OCI-LY7 (cell line): ENCODE measurements at regions not wholly inside any gene's neighbourhood (a gene's known extent, or its start where the extent isn't known, plus 50 kb on each side); places are given as distances from the start of the nearest gene placed in this dataset.

Experiments
- BruUV-seq: library from RNA; stranded (reverse); fragments of 400-500 nt; replicated peaks from 2 replicates; lab custom pipeline; 2021; lab: Mats Ljungman, UMichigan
- CTCF ChIA-PET: fragments of 300-600 bp; sonication (Branson Sonifier 250); formaldehyde crosslinking; loops from one replicate; lab custom pipeline; 2022; ENCODE audit warnings: antibody characterized with exemption; ENCODE audit not compliant: unreplicated experiment; lab: Charles Lee
- POLR2A ChIA-PET: fragments of 300-600 bp; sonication (Branson Sonifier 250); formaldehyde crosslinking; loops from one replicate; lab custom pipeline; 2022; ENCODE audit warnings: antibody characterized with exemption; lab: Charles Lee
- DNase-seq: peaks from one replicate; pipeline ENCODE4 v3.0.0-alpha.2; 2015; ENCODE audit warnings: low spot score
- H2AFZ ChIP-seq: fragments of 200-600 bp; sonication (generic), shearing (Covaris generic); 2 replicates; pipeline ENCODE4 v1.6.1; 2014; ENCODE audit warnings: mild to moderate bottlenecking, antibody characterized with exemption, low read length, moderate library complexity
- H3K27ac ChIP-seq: fragments of 200-600 bp; sonication (generic); 2 replicates; pipeline ENCODE4 v1.5.1; 2014; ENCODE audit warnings: mixed run types, low read depth, mild to moderate bottlenecking, moderate library complexity, low read length, inconsistent platforms; ENCODE audit not compliant: poor library complexity, severe bottlenecking
- H3K36me3 ChIP-seq: fragments of 200-600 bp; sonication (generic); 2 replicates; pipeline ENCODE4 v1.6.1; 2014; ENCODE audit warnings: mild to moderate bottlenecking, antibody characterized with exemption, low read length, moderate library complexity, mixed read lengths; ENCODE audit not compliant: insufficient read depth
- H3K4me1 ChIP-seq: fragments of 200-600 bp; sonication (generic); 2 replicates; pipeline ENCODE4 v1.5.1; 2014; ENCODE audit warnings: mild to moderate bottlenecking, low read length; ENCODE audit not compliant: insufficient read depth, poor library complexity, severe bottlenecking
- H3K4me2 ChIP-seq: fragments of 200-600 bp; sonication (generic); 2 replicates; pipeline ENCODE4 v1.6.1; 2014; ENCODE audit warnings: mild to moderate bottlenecking, low read length
- H3K4me3 ChIP-seq: fragments of 200-600 bp; sonication (generic); 2 replicates; pipeline ENCODE4 v1.5.1; 2014; ENCODE audit warnings: mild to moderate bottlenecking, low read depth, low read length; ENCODE audit not compliant: poor library complexity, severe bottlenecking
- H3K79me2 ChIP-seq: fragments of 200-600 bp; sonication (generic); 2 replicates; pipeline ENCODE4 v1.6.1; 2016; ENCODE audit warnings: low read depth, mild to moderate bottlenecking, low read length, moderate library complexity, mixed read lengths; ENCODE audit not compliant: insufficient read depth
- H3K9me2 ChIP-seq: fragments of 200-600 bp; sonication (generic); 2 replicates; pipeline ENCODE4 v1.6.1; 2016; ENCODE audit warnings: mild to moderate bottlenecking, low read length, mixed read lengths; ENCODE audit not compliant: insufficient read depth
- H3K9me3 ChIP-seq: fragments of 200-600 bp; sonication (generic); 2 replicates; pipeline ENCODE4 v1.6.1; 2014; ENCODE audit warnings: mild to moderate bottlenecking, mixed run types, low read length, mixed read lengths
- H4K20me1 ChIP-seq: fragments of 200-600 bp; sonication (generic); 2 replicates; pipeline ENCODE4 v1.6.1; 2014; ENCODE audit warnings: mild to moderate bottlenecking, antibody characterized with exemption, low read length, moderate library complexity, mixed read lengths; ENCODE audit not compliant: insufficient read depth
- CTCF ChIP-seq: fragments of 200-600 bp; sonication (generic); conservative IDR thresholded peaks from 2 replicates; pipeline ENCODE4 v1.5.1; 2014; ENCODE audit warnings: mild to moderate bottlenecking, antibody characterized with exemption, low read length, moderate library complexity, mixed read lengths
- EZH2phosphoT487 ChIP-seq: fragments of 200-600 bp; sonication (generic); IDR thresholded peaks from 2 replicates; pipeline ENCODE4 v1.6.1; 2018; ENCODE audit warnings: low read depth, borderline replicate concordance, mild to moderate bottlenecking, mixed run types, antibody characterized with exemption, low read length, moderate library complexity, mixed read lengths
- intact Hi-C: fragments of 100-400 bp; cut with micrococcal nuclease; formaldehyde crosslinking; loops from one replicate; pipeline ENCODE4 v1.10.0; 2022; ENCODE audit not compliant: unreplicated experiment

GRCh38 chr19:28828276-28828870 is 384.6 kb downstream of the UQCRFS1 start:
- intact Hi-C loops = no loop called here
- Histone ChIP-seq H3K27ac (no peak overlapping the region), H3K4me2 (no peak overlapping the region), H3K36me3 (no peaks in the 10 kb centered on the region), H3K4me1 (no peaks in the 10 kb centered on the region), H3K79me2 (no peaks in the 10 kb centered on the region), H4K20me1 (no peaks in the 10 kb centered on the region), H2AFZ (no peak overlapping the region), H3K9me2 (no peaks in the 10 kb centered on the region), H3K9me3 (no peaks in the 10 kb centered on the region), H3K4me3 (no peak overlapping the region)
- no TSS peak for BruUV-seq
- TF ChIP-seq EZH2phosphoT487 (no peak), CTCF (no peak)
- POLR2A ChIA-PET = no interaction called here
- CTCF ChIA-PET = no interaction called here
- DNase-seq = no peak

- Histone ChIP-seq H3K4me3 (no peak overlapping the region), H3K9me2 (no peaks in the 10 kb centered on the region), H3K27ac (no peak overlapping the region), H2AFZ (no peak overlapping the region), H3K79me2 (no peaks in the 10 kb centered on the region), H3K9me3 (no peaks in the 10 kb centered on the region), H4K20me1 (no peaks in the 10 kb centered on the region), H3K4me1 (no peaks in the 10 kb centered on the region), H3K4me2 (no peak overlapping the region), H3K36me3 (no peaks in the 10 kb centered on the region)
- no peak for TF ChIP-seq CTCF
- ChIA-PET CTCF (no interaction called here), POLR2A (interaction anchor here (0.6 kb wide), 1 partner anchor 251 kb away, joined by 3 read pairs; no protein-coding TSS in a partner anchor)
- no peak for DNase-seq
- intact Hi-C loops = no loop called here
- no TSS peak for BruUV-seq
Observed at GRCh38 chr19:28827382-28827781, 385.6 kb downstream of the UQCRFS1 start.

GRCh38 chr19:28823338-28823961 is 389.5 kb downstream of the UQCRFS1 start:
- H3K9me3 ChIP-seq = no peaks in the 10 kb centered on the region
- no TSS peak for BruUV-seq
- no peak overlapping the region for H3K27ac ChIP-seq
- H2AFZ ChIP-seq = no peak overlapping the region
- H3K9me2 ChIP-seq = no peaks in the 10 kb centered on the region
- H3K4me2 ChIP-seq = no peak overlapping the region
- no peaks in the 10 kb centered on the region for H3K79me2 ChIP-seq
- no peak for TF ChIP-seq CTCF
- TF ChIP-seq EZH2phosphoT487 = no peak
- intact Hi-C loops = no loop called here
- no peaks in the 10 kb centered on the region for H3K4me1 ChIP-seq
- H3K36me3 ChIP-seq = no peaks in the 10 kb centered on the region
- no peak for DNase-seq
- ChIA-PET CTCF (no interaction called here), POLR2A (no interaction called here)
- H4K20me1 ChIP-seq = no peaks in the 10 kb centered on the region
- H3K4me3 ChIP-seq = no peak overlapping the region
